Heart right ventricle (tissue), 16 donors: ENCODE measurements at regions not wholly inside any gene's neighbourhood (a gene's known extent, or its start where the extent isn't known, plus 50 kb on each side); places are given as distances from the start of the nearest gene placed in this dataset.

ENCODE experiments used
- ATAC-seq, 8 donors: fragments of 200-7000 bp; cut with Tn5 transposase; one replicate each; pipeline ENCODE4 v1.9.1; 2020; ENCODE audit warnings: mild to moderate bottlenecking in 8 of 8, moderate library complexity in 8 of 8, moderate number of reproducible peaks in 1 of 8
- DNase-seq, 2 donors: peaks; one replicate each; pipeline ENCODE4 v3.0.0-alpha.2; 2020
- H3K27ac ChIP-seq, 10 donors: fragments of 200-600 bp; sonication (generic) in 2 of 10; one replicate each; pipeline versions ENCODE4 v1.5.0 to v1.8.0; 2020 to 2022; ENCODE audit warnings: mild to moderate bottlenecking in 3 of 10
- H3K27me3 ChIP-seq, 7 donors: fragments of 200-600 bp; one replicate each; pipeline ENCODE4 v1.8.0; 2021 to 2022; ENCODE audit warnings: mild to moderate bottlenecking in 2 of 7
- H3K36me3 ChIP-seq, 9 donors: fragments of 200-600 bp; sonication (generic) in 1 of 9; one replicate each; pipeline versions ENCODE4 v1.5.0 to v1.8.0; 2020 to 2022; ENCODE audit warnings: mild to moderate bottlenecking in 2 of 9
- H3K4me1 ChIP-seq, 9 donors: fragments of 200-600 bp; sonication (generic) in 1 of 9; one replicate each; pipeline versions ENCODE4 v1.5.0 to v1.8.0; 2020 to 2022; ENCODE audit warnings: mild to moderate bottlenecking in 4 of 9
- H3K4me3 ChIP-seq, 10 donors: fragments of 200-600 bp; sonication (generic) in 2 of 10; one replicate each; pipeline versions ENCODE4 v1.5.0 to v1.8.0; 2020 to 2022; ENCODE audit warnings: mild to moderate bottlenecking in 7 of 10, moderate library complexity in 2 of 10
- H3K9me3 ChIP-seq, 11 donors: fragments of 200-600 bp in 10 of 11; sonication (generic) in 2 of 11; one replicate each; pipeline versions ENCODE4 v1.5.0 to v1.8.0; 2013 to 2022; ENCODE audit warnings: mild to moderate bottlenecking in 2 of 11, control low read depth in 1 of 11, moderate library complexity in 1 of 11
- CTCF ChIP-seq, 9 donors: fragments of 200-600 bp; sonication (generic) in 2 of 9; IDR thresholded peaks; one replicate each; pipeline versions ENCODE4 v1.5.0 to v1.8.0; 2021 to 2022; ENCODE audit warnings: antibody characterized with exemption in 9 of 9, mild to moderate bottlenecking in 5 of 9, moderate library complexity in 1 of 9
- WGBS, 2 donors: extraction: QIAGEN DNeasy Blood & Tissue Kit; methylation state at CpG; one replicate each; pipeline ENCODE4 v1.1.7; 2013; ENCODE audit warnings: inconsistent platforms in 1 of 2; 5-methylcytosine and 5-hydroxymethylcytosine counted together
- intact Hi-C, 10 donors: fragments of 100-400 bp; cut with DNase I; formaldehyde crosslinking; loops; one replicate each; pipeline versions ENCODE4 v1.11.1 to v1.14.2; 2022
- donor health status: Arrhythmogenic right ventricular cardiomyopathy.
- donor health status: ischemic (EF 13 %, LVEDD 7.1; RV severe dilation, severe dysfunction).
- donor health status: healthy with polysubstance abuse.
- donor health status: DM: no; HTN: yes; CAD: no.
- donor health status: DM: no; HTN: no; CAD: no.
- donor health status: ischemic (EF 25% LVEDD 6.9; RV normal size, moderate dysfunction).
- donor health status: ischemic (EF 25% LVEDD 5.7; RV mildly dilated, moderate dysfunction).
- donor health status: healthy.
- donor health status: DM: yes; HTN: yes; CAD: no.
- donor health status: Ischemic cardiomyopathy.
- donor health status: ischemic (EF 35%, LVEDD 5.7; RV mildly dilated, moderate dysfunction).
- donor health status: nonischemic (EF 11% LVEDD 7.7; RV severe dilation, severe dysfunction).
- donor health status: DM: yes; HTN: yes; CAD: no.
- donor health status: PGD.
- donor health status: ischemic (EF 29% LVEDD 5.4; RV normal size, mild dysfunction).
- donor health status: nonischemic (EF 23%, LVEDD 6.1; RV moderate dilation, normal function).

- intact Hi-C loops = no loop called here
- no peak overlapping the region for H3K4me3 ChIP-seq
- no peak for TF ChIP-seq CTCF (IDR thresholded peaks at IDR 0.05)
- H3K36me3 ChIP-seq = no peaks in the 10 kb centered on the region
- peaks cover 0 to 3% (median 0%) of the 10 kb centered on the region in 11 donors for H3K9me3 ChIP-seq
- H3K27ac ChIP-seq = no peak overlapping the region
- DNase-seq = no peak
- no peaks in the 10 kb centered on the region for H3K4me1 ChIP-seq
- no peak for ATAC-seq
- H3K27me3 ChIP-seq = no peaks in the 10 kb centered on the region
Observed at GRCh38 chr2:193250389-193250788, 1055.7 kb upstream of the TMEFF2 start.

DNA sequence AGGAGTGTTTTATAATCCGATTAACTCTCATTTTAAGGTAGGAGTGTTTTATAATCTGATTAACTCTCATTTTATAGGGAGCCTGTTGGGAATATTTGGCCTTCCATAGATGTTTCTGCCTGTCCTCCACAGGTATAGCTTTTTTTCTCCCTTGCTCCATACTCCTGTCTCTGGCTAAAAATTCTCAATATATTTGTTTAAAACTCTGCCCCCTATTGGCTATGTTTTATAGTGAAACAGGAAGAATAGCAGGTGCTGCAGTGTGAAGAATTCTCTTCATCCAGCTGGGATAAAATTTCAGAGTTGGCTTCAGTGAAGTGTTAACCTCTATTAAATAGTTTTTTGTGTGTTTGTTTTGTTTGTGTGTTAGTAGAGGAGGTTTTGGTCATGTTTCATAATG lies 1046.0 kb upstream of the TMEFF2 start:
- Histone ChIP-seq H3K4me3 (no peak overlapping the region), H3K27me3 (no peaks in the 10 kb centered on the region), H3K27ac (no peak overlapping the region), H3K36me3 (no peaks in the 10 kb centered on the region), H3K9me3 (peaks cover 0 to 6% (median 0%) of the 10 kb centered on the region in 11 donors), H3K4me1 (no peaks in the 10 kb centered on the region)
- no peak for DNase-seq
- peak in 2 of 9 donors; percentile 11 to 19 for TF ChIP-seq CTCF (IDR thresholded peaks at IDR 0.05)
- no peak for ATAC-seq
- intact Hi-C loops = no loop called here
- WGBS, 2 donors = 69 to 84% methylated on average over 1 of the region's 1 CpG

DNA sequence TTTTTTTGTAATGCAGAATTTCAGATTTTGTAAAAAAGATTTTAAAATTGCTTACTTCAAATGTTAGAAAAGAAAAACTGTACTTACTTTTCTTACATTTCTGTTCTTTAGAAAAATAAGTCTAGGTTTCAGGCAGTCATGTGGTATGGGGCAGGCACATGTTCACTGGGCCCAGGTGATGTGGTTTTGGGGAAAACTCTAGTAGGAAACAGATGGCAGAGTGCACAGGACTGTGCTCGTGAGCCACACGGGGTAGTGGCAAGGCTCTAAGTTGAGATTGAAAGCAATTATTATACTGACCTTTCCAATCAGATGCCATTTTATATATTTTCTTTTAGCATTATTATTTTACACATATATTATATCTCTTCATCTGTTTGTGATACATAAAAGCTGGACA lies 1036.9 kb upstream of the TMEFF2 start:
- intact Hi-C loops = no loop called here
- 61 to 83% methylated on average over 2 of the region's 2 CpGs for WGBS, 2 donors

GRCh38 chr2:193228276-193228675 lies 1033.5 kb upstream of the TMEFF2 start:
- Histone ChIP-seq H3K9me3 (no peaks in the 10 kb centered on the region), H3K36me3 (no peaks in the 10 kb centered on the region), H3K4me3 (no peak overlapping the region), H3K27ac (no peak overlapping the region), H3K27me3 (no peaks in the 10 kb centered on the region), H3K4me1 (no peaks in the 10 kb centered on the region)
- DNase-seq (no peak), ATAC-seq (no peak)
- intact Hi-C loops = no loop called here
- TF ChIP-seq CTCF (IDR thresholded peaks at IDR 0.05) = no peak
- WGBS, 2 donors = 81 to 84% methylated on average over 1 of the region's 1 CpG

More for the DNA sequence above, 1036.9 kb upstream of the TMEFF2 start:
- ATAC-seq = no peak
- DNase-seq = no peak
- Histone ChIP-seq H3K36me3 (no peaks in the 10 kb centered on the region), H3K4me3 (no peak overlapping the region), H3K27ac (no peak overlapping the region), H3K9me3 (no peaks in the 10 kb centered on the region), H3K27me3 (no peaks in the 10 kb centered on the region), H3K4me1 (no peaks in the 10 kb centered on the region)
- TF ChIP-seq CTCF (IDR thresholded peaks at IDR 0.05) = no peak

GRCh38 chr2:193222454-193222853 lies 1027.7 kb upstream of the TMEFF2 start:
- DNase-seq (no peak), ATAC-seq (no peak)
- H3K36me3 ChIP-seq = no peaks in the 10 kb centered on the region
- no peaks in the 10 kb centered on the region for H3K27me3 ChIP-seq
- H3K4me1 ChIP-seq = no peaks in the 10 kb centered on the region
- intact Hi-C loops = no loop called here
- no peaks in the 10 kb centered on the region for H3K9me3 ChIP-seq
- no peak for TF ChIP-seq CTCF (IDR thresholded peaks at IDR 0.05)
- no peak overlapping the region for H3K4me3 ChIP-seq
- no peak overlapping the region for H3K27ac ChIP-seq
- WGBS, 2 donors = 86 to 92% methylated on average over 2 of the region's 2 CpGs
